Stimulated activated CD8-positive, alpha-beta memory T cell treated with anti-CD3 and anti-CD28 coated beads, Interleukin-4, amount 100 ng/mL, for 48 hours (primary cell): ENCODE measurements at regions not wholly inside any gene's neighbourhood (a gene's known extent, or its start where the extent isn't known, plus 50 kb on each side); places are given as distances from the start of the nearest gene placed in this dataset.
"Not testable (repeated sequence)": the region's sequence is repeated elsewhere in the genome, so short reads cannot be mapped to it uniquely, and the experiment has no call there.

ENCODE experiments used
- DNase-seq: peaks from one replicate; pipeline ENCODE4 v3.0.0-alpha.2; 2020

GRCh38 chr6:164807125-164807524, 502.3 kb downstream of the C6orf118 start:
- no peak for DNase-seq

DNA sequence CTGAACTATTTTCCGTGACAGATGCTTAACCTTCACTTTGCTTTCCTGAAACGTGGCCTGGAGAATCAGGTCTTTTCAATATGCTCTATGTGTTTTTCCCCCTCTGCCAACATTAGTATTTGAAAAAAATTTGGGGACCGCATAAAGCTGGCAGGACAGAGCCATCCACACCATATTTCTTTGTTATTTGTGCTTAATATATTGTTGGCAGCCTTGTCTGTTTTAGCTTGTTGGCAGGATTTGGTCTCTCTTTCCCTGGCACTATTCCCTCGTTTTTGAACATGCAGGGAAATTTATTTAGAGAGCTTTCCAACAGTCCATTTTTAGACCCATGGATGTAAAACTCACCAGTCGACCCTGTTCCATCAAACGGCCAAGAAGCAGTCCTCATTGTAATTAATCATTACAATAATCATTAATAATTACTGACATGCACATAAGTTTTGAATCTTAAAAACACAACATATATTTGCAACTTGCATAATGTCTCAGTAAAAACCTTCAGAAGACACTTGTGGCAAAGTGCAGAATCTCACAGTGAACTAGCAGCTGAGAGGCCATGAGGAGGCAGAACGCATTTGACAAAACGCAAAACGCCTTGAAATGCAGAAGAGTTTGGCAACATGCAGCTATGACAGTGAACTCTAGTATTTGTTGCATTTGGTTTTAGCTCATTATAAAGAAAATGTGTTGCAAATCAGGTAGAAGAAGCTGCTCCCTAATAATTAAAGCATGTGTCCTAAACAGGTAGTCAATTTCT, 514.2 kb downstream of the C6orf118 start:
- DNase-seq, result no peak

GRCh38 chr6:164792666-164793065, 516.7 kb downstream of the C6orf118 start:
- DNase-seq, result no peak

DNA sequence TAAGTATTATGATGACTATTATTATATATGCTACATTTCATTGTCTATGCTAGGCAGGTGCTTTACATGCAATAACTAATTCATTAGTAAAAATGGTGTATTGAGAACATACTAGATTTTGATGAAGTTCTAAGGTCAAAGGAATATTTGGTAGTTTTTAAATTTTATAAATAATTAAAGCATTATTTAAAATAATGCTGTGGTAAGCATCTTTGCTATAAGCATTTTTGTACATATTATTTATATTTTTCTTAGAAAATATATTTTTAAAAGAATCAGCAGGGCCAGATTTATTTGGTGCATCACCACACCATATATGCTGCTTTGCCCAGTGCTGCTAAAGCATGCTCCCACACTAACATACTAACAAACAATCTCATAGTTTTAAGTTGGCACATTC, 517.9 kb downstream of the C6orf118 start:
- no peak for DNase-seq

GRCh38 chr6:164763788-164764187, 545.6 kb downstream of the C6orf118 start:
- no peak for DNase-seq

GRCh38 chr6:164757451-164757850, 552.0 kb downstream of the C6orf118 start:
- no peak for DNase-seq

DNA sequence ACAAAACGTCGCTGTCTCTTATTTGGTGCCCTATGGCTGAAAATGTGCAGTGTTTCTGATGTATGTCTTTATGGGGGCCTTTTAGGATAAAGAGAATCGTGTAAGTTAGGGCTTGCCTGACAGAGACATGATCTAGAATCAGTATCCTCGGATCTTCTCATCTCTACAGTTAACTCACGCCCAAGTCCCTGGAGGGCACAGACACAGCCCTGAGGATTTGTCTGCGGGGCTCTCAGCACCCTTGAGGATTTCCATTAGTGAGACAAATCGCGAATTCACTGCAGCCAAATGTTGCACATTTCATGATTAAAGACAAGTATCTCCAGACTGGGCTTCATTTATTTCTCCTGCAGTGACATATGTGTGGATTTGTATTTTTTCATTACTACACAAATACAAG, 552.7 kb downstream of the C6orf118 start:
- no peak for DNase-seq

GRCh38 chr6:164756142-164756541, 553.3 kb downstream of the C6orf118 start:
- no peak for DNase-seq

GRCh38 chr6:164753517-164753916, 555.9 kb downstream of the C6orf118 start:
- DNase-seq, result no peak

GRCh38 chr6:164751395-164751794, 558.0 kb downstream of the C6orf118 start:
- no peak for DNase-seq

- DNase-seq, result no peak
Observed at GRCh38 chr6:164750128-164750527, 559.3 kb downstream of the C6orf118 start.

- DNase-seq, result no peak
Observed at GRCh38 chr6:164749221-164750064, 560.0 kb downstream of the C6orf118 start.

- DNase-seq, result no peak
Observed at GRCh38 chr6:164744301-164744700, 565.1 kb downstream of the C6orf118 start.

- DNase-seq, result no peak
Observed at GRCh38 chr6:164741938-164742451, 567.4 kb downstream of the C6orf118 start.

- not testable (repeated sequence) for DNase-seq
Observed at GRCh38 chr6:164736090-164736489, 573.3 kb downstream of the C6orf118 start.

DNA sequence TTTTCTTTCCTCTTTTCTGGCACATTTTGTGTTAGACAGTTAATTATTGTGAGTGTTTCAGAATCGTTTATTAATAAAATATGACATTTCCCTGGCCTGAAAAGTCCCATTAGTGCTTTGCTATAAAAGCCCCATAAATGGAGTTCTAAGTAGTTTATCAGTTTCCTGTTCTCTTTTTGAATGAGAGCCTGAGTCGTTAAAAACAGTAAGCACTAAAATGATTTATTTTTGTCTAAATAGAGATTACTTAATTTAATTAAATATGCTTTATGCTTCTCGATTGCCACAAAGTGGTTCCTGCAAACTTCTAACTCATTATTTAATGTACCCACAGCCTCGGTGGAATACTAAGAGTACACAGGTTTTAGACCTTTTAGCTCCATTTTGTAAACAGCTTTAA, 577.9 kb downstream of the C6orf118 start:
- DNase-seq, result no peak

DNA sequence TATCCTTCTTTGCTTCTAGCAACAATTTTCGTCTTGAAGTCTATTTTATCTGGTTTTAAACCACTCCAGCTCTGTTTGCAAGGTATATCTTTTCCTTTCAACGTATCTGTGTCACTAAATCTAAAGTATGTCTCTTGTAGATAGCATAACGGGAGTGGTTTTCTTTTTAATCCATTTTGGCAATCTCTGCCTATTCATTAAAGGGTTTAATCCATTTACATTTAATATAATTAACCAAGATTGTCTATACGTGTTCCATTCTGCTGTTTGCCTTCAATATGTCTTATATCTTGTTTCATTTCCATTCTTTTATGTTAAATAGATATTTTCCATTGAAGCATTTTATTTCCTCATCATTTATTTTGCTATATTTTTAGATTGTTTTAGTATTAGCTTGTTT, 587.9 kb downstream of the C6orf118 start:
- no peak for DNase-seq

DNA sequence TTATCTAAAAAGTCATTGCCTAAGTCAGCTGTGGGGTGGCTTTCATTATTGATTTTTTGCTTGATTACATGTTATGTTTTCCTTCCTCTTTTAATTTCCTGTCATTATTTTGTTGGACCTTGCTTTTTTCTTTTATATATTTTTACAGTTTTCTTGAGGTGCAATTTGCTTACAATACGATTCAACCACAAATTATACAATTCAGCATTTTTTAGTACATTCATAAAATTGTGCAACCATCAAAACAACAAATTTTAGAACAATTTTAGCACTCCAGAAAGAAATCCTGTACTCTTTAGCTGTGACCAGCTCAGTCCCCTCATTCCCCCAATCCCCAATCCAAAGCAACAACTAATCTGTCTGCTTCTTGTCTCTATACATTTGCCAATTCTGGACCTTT, 608.9 kb downstream of the C6orf118 start:
- DNase-seq, result no peak

DNA sequence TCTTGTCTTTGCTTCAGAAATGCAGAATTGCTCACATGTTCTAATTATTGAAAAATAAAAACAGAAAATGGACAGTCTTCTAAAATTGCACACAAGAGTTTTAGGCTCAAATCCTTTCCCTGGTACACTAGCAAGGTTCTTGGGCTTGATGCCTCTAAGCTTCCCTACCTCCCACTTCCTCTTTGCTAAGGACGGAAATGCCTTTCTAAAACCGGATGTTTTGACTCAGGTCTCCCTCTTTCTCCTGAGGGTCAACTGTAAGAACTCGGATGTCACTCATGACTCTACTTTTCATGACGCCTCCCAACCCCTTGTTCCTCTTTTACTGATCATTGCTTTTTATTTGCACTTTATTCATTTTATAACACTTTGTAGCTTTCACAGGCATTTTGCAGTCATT, 613.5 kb downstream of the C6orf118 start:
- DNase-seq, result no peak

- DNase-seq, result no peak
Observed at GRCh38 chr6:164694386-164694785, 615.0 kb downstream of the C6orf118 start.

GRCh38 chr6:164693944-164694343, 615.5 kb downstream of the C6orf118 start:
- DNase-seq, result no peak

GRCh38 chr6:164692772-164693510, 616.5 kb downstream of the C6orf118 start:
- no peak for DNase-seq
